K562 (cell line): ENCODE measurements at regions not wholly inside any gene's neighbourhood (a gene's known extent, or its start where the extent isn't known, plus 50 kb on each side); places are given as distances from the start of the nearest gene placed in this dataset.

ENCODE experiments used
- ATAC-seq: fragments of 200-7000 bp; cut with Tn5 transposase; 3 replicates; pipeline ENCODE4 v1.9.1; 2020; ENCODE audit warnings: moderate library complexity
- BruUV-seq: library from RNA; stranded (reverse); fragments of 400-500 nt; replicated peaks from 2 replicates; lab custom pipeline; 2021; lab: Mats Ljungman, UMichigan
- CTCF ChIA-PET: fragments of 300-600 bp; formaldehyde crosslinking; extraction: SDS; loops from one replicate; lab custom pipeline; 2021; ENCODE audit warnings: low intra/inter-chr PET ratio; lab: Yijun Ruan, JAX
- POLR2A ChIA-PET: fragments of 300-600, 350-650 bp; sonication (Branson Sonifier 250); formaldehyde crosslinking; extraction: SDS; loops from one replicate; lab custom pipeline; 2021; ENCODE audit warnings: antibody characterized with exemption, inconsistent platforms; lab: Yijun Ruan, JAX
- DNase-seq, 4 experiments: peaks; one replicate each; pipeline versions ENCODE4 v3.0.0 to v3.0.0-alpha.2; 2011 to 2018; ENCODE audit warnings: low spot score in 3 of 4, mixed read lengths in 3 of 4; ENCODE audit errors: extremely low read depth in 1 of 4
- FAIRE-seq: peaks from 2 replicates; lab custom pipeline; 2011; peaks lifted over from hg19 to GRCh38; lab: Jason Lieb, UNC
- H2AFZ ChIP-seq: 2 replicates; pipeline ENCODE4 v1.6.0; 2011; ENCODE audit warnings: low read depth, low read length, control low read depth, inconsistent platforms
- H3K27ac ChIP-seq: fragments of 200-600 bp; 3 replicates; pipeline ENCODE4 v1.8.0; 2011; ENCODE audit warnings: low read depth, mild to moderate bottlenecking, control low read depth, inconsistent platforms, low read length, moderate library complexity, mixed read lengths; ENCODE audit errors: extremely low read depth
- H3K27me3 ChIP-seq, 2 experiments: fragments of 300-600 bp in 1 of 2; 2 replicates in 1 of 2; 3 replicates in 1 of 2; pipeline versions ENCODE4 v1.6.0 to v1.8.0; 2011; ENCODE audit warnings: inconsistent platforms in 2 of 2, low read length in 2 of 2, mild to moderate bottlenecking in 1 of 2, mixed read lengths in 1 of 2, moderate library complexity in 1 of 2; ENCODE audit not compliant: control insufficient read depth in 2 of 2, insufficient read depth in 2 of 2
- H3K36me3 ChIP-seq: fragments of 300-600 bp; 3 replicates; pipeline ENCODE4 v1.8.0; 2011; ENCODE audit warnings: mild to moderate bottlenecking, low read length, inconsistent platforms; ENCODE audit not compliant: control insufficient read depth, insufficient read depth
- H3K4me1 ChIP-seq, 2 experiments: fragments of 200-600 bp in 1 of 2; replicated peaks in 1 of 2; 2 replicates in 1 of 2; 3 replicates in 1 of 2; pipeline versions ENCODE4 v1.5.1 to v1.8.0; 2011; ENCODE audit warnings: inconsistent platforms in 2 of 2, low read length in 2 of 2, mild to moderate bottlenecking in 1 of 2, mixed read lengths in 1 of 2, moderate library complexity in 1 of 2; ENCODE audit not compliant: control insufficient read depth in 2 of 2, insufficient read depth in 2 of 2
- H3K4me2 ChIP-seq: 2 replicates; pipeline ENCODE4 v1.6.1; 2011; ENCODE audit warnings: low read length, control low read depth, inconsistent platforms, mixed read lengths; ENCODE audit not compliant: insufficient read depth
- H3K4me3 ChIP-seq: fragments of 200-600 bp; sonication (generic), shearing (Covaris generic); 2 replicates; pipeline ENCODE4 v1.5.1; 2016; ENCODE audit warnings: control low read depth, inconsistent platforms
- H3K79me2 ChIP-seq: fragments of 200-600 bp; 3 replicates; pipeline ENCODE4 v1.8.0; 2011; ENCODE audit warnings: low read length, inconsistent platforms; ENCODE audit not compliant: control insufficient read depth, insufficient read depth
- H3K9ac ChIP-seq, 2 experiments: 2 replicates each; pipeline versions ENCODE4 v1.6.0 to v1.6.1; 2011; ENCODE audit warnings: low read depth in 2 of 2, low read length in 2 of 2, control low read depth in 1 of 2, inconsistent platforms in 1 of 2, mild to moderate bottlenecking in 1 of 2, mixed read lengths in 1 of 2; ENCODE audit not compliant: insufficient read depth in 1 of 2
- H3K9me1 ChIP-seq: one replicate; pipeline ENCODE4 v1.6.0; 2011; ENCODE audit warnings: inconsistent platforms, mild to moderate bottlenecking, low read length, moderate library complexity; ENCODE audit not compliant: control insufficient read depth, insufficient read depth
- H3K9me3 ChIP-seq: replicated peaks from 2 replicates; pipeline ENCODE4 v1.5.1; 2011; ENCODE audit warnings: low read depth, low read length, inconsistent platforms; ENCODE audit not compliant: control insufficient read depth, insufficient read depth
- H4K20me1 ChIP-seq: replicated peaks from 2 replicates; pipeline ENCODE4 v1.6.1; 2011; ENCODE audit warnings: low read length, inconsistent platforms, mixed read lengths; ENCODE audit not compliant: control insufficient read depth, insufficient read depth
- CREB1 ChIP-seq, 2 experiments: sonication (generic) in 1 of 2; formaldehyde crosslinking in 1 of 2; IDR thresholded peaks; 2 replicates each; pipeline versions ENCODE4 v1.6.1 to v1.8.0; 2012 to 2022; ENCODE audit warnings: inconsistent platforms in 1 of 2, mild to moderate bottlenecking in 1 of 2, missing genetic modification reagents in 1 of 2, moderate library complexity in 1 of 2
- E4F1 ChIP-seq: fragments of 250-450 bp; sonication (Bioruptor Pico); IDR thresholded peaks from 2 replicates; pipeline ENCODE4 v1.5.0; 2021; ENCODE audit warnings: mild to moderate bottlenecking, borderline replicate concordance
- HNRNPLL ChIP-seq: fragments of 200-400 bp; formaldehyde crosslinking; IDR thresholded peaks from 2 replicates; pipeline ENCODE4 v1.6.1; 2017; ENCODE audit warnings: low read length, low read depth, mild to moderate bottlenecking; ENCODE audit not compliant: poor library complexity, severe bottlenecking
- NFRKB ChIP-seq: fragments of 450-650 bp; IDR thresholded peaks from 2 replicates; pipeline ENCODE4 v1.6.1; 2016; ENCODE audit warnings: low read depth
- PKNOX1 ChIP-seq: fragments of 450-650 bp; IDR thresholded peaks from 2 replicates; pipeline ENCODE4 v1.6.1; 2016
- RHOXF2B ChIP-seq: fragments of 250-450 bp; sonication (Bioruptor Pico); conservative IDR thresholded peaks from 2 replicates; pipeline ENCODE4 v1.5.1; 2021
- SMARCE1 ChIP-seq: fragments of 450-650 bp; IDR thresholded peaks from 2 replicates; pipeline ENCODE4 v1.7.1; 2016; ENCODE audit warnings: mild to moderate bottlenecking
- SP1 ChIP-seq: sonication (generic); formaldehyde crosslinking; IDR thresholded peaks from 2 replicates; pipeline ENCODE4 v1.8.1; 2022; ENCODE audit warnings: mild to moderate bottlenecking, missing genetic modification reagents
- TEAD1 ChIP-seq, 2 experiments: fragments of 450-650 bp in 1 of 2; sonication (generic) in 1 of 2; formaldehyde crosslinking; IDR thresholded peaks; 2 replicates each; pipeline versions ENCODE4 v1.4.0 to v1.8.0; 2020 to 2022; ENCODE audit warnings: mild to moderate bottlenecking in 2 of 2, missing genetic modification reagents in 1 of 2
- TFE3 ChIP-seq: fragments of 450-650 bp; formaldehyde crosslinking; IDR thresholded peaks from 2 replicates; pipeline ENCODE4 v1.4.0; 2020; ENCODE audit warnings: mild to moderate bottlenecking, mixed read lengths
- XRCC4 ChIP-seq: IDR thresholded peaks from one replicate; pipeline ENCODE4 v1.6.1; 2011; ENCODE audit not compliant: insufficient read depth, insufficient read length; ENCODE audit errors: extremely low read depth
- ZFP36 ChIP-seq: fragments of 150-350 bp; IDR thresholded peaks from 2 replicates; pipeline ENCODE4 v1.6.1; 2018; ENCODE audit warnings: low read length, low read depth; ENCODE audit not compliant: partially characterized antibody
- ZNF121 ChIP-seq: sonication (generic); formaldehyde crosslinking; conservative IDR thresholded peaks from 2 replicates; pipeline ENCODE4 v1.8.0; 2022; ENCODE audit warnings: missing genetic modification reagents
- ZNF639 ChIP-seq, 2 experiments: fragments of 200-800 bp in 1 of 2; sonication (Bioruptor generic) in 1 of 2; sonication (generic) in 1 of 2; formaldehyde crosslinking in 1 of 2; IDR thresholded peaks in 1 of 2; conservative IDR thresholded peaks in 1 of 2; 2 replicates each; pipeline versions ENCODE4 v1.5.0 to v1.6.1; 2016 to 2020; ENCODE audit warnings: missing compliant biosample characterization in 1 of 2, missing genetic modification characterization in 1 of 2, missing genetic modification reagents in 1 of 2
- WGBS: fragments of 100-300 bp; shearing (Covaris generic); methylation state at CpG from one replicate; pipeline ENCODE4 v1.1.6; 2016; ENCODE audit warnings: low coverage, mixed read lengths; ENCODE audit not compliant: insufficient coverage; ENCODE audit errors: missing lambda C conversion rate; 5-methylcytosine and 5-hydroxymethylcytosine counted together
- in situ Hi-C: fragments of 300-500 bp; cut with MboI; formaldehyde crosslinking; loops from 4 replicates; pipeline ENCODE4 v1.15.0; 2018; ENCODE audit warnings: inconsistent platforms, mixed read lengths
- intact Hi-C: fragments of 100-400 bp; cut with micrococcal nuclease; formaldehyde crosslinking; loops from 2 replicates; pipeline ENCODE4 v1.14.2; 2022

- TF ChIP-seq E4F1 (CRISPR knock-in tag): no peak
- no peak for TF ChIP-seq ZNF121 (CRISPR knock-in tag)
- peak; percentile 58 for TF ChIP-seq PKNOX1
- TF ChIP-seq SMARCE1: peak; percentile 83
- no peak for TF ChIP-seq NFRKB
- 0 out of 2 replicates have a peak, but pooled peaks have one; percentile 24 for TF ChIP-seq CREB1 (IDR thresholded peaks at IDR 0.05)
- TF ChIP-seq CREB1 (CRISPR knock-in tag; IDR thresholded peaks at IDR 0.05): no peak
Observed at GRCh38 chr6:33905071-33905609, 101.3 kb upstream of the MLN start (continued).

GRCh38 chr6:33904747-33905065 lies 100.9 kb upstream of the MLN start:
- peak overlapping the region; percentile 75; the same call in 1 of the 2 replicates for H2AFZ ChIP-seq
- ATAC-seq: no peak
- H3K27ac ChIP-seq: peak overlapping the region; percentile 46
- no peaks in the 10 kb centered on the region for H4K20me1 ChIP-seq
- no peak for FAIRE-seq
- 0 out of 2 replicates have a peak overlapping the region, but pooled peaks have one; percentile 4 for H3K4me3 ChIP-seq
- intact Hi-C loops: no loop called here
- H3K27me3 ChIP-seq: no peaks in the 10 kb centered on the region
- H3K9ac ChIP-seq: peak overlapping the region in 1 of 2 experiments; percentile 84; a peak in 1 of 4 replicates
- no peaks in the 10 kb centered on the region for H3K9me3 ChIP-seq
- no peak for DNase-seq
- H3K79me2 ChIP-seq: peaks cover 4% of the 10 kb centered on the region; the same call in 2 of the 3 replicates
- peaks cover 51% of the 10 kb centered on the region in 2 experiments; a peak in 4 of 5 replicates for H3K4me1 ChIP-seq
- no TSS peak for BruUV-seq
- ChIA-PET POLR2A (interaction anchor here (0.6 to 2.6 kb wide), 9 partner anchors 9 to 88 kb away, joined by 3 to 13 read pairs (median 4); no protein-coding TSS in a partner anchor), CTCF (no interaction called here)
- WGBS: 27% methylated on average over 2 of the region's 2 CpGs
- peak overlapping the region; percentile 75 for H3K4me2 ChIP-seq
- H3K9me1 ChIP-seq: peaks cover 4% of the 10 kb centered on the region
- no peaks in the 10 kb centered on the region for H3K36me3 ChIP-seq
- in situ Hi-C loops: no loop called here
- TF ChIP-seq ZNF639 (CRISPR knock-in tag; conservative IDR thresholded peaks at IDR 0.05 in 1 of 2, IDR thresholded peaks at IDR 0.05 in 1 of 2) (no peak), TEAD1 (CRISPR knock-in tag; IDR thresholded peaks at IDR 0.05) (0 out of 4 replicates have a peak, but pooled peaks of 1 of the 2 experiments have one; percentile 30), TFE3 (CRISPR knock-in tag) (no peak), XRCC4 (no peak), HNRNPLL (peak; percentile 14), ZFP36 (no peak), SP1 (no peak), RHOXF2B (CRISPR knock-in tag) (no peak)
